Skeletal muscle cell (primary cell): ENCODE measurements at regions not wholly inside any gene's neighbourhood (a gene's known extent, or its start where the extent isn't known, plus 50 kb on each side); places are given as distances from the start of the nearest gene placed in this dataset.
"Not testable (repeated sequence)": the region's sequence is repeated elsewhere in the genome, so short reads cannot be mapped to it uniquely, and the experiment has no call there.

Source experiments
- DNase-seq: peaks from one replicate; pipeline ENCODE4 v3.0.0-alpha.2; 2010; ENCODE audit warnings: low read depth
- H3K4me3 ChIP-seq: 2 replicates; pipeline ENCODE4 v1.5.1; 2011; ENCODE audit warnings: low read depth, mild to moderate bottlenecking, control low read depth, low read length, moderate library complexity

DNA sequence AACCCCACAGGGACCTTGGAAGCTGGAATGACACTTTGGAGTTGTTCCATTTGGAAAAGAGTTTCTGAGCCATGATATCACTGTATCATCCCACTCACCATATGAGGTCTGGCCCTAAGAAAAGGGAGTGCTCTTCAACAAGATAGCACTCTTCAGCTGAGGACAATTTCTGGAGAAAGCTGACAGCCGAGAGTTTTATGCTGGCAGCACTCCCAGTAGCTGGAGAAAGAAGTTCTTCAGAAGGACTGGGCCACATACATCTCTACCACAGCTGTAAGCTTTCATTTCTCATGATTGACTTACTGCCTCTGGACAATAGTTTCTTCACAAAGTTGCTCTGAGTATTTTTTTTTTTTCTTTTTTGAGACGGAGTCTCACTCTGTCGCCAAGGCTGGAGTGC lies 914.4 kb upstream of the ADAMTS5 start:
- not testable (repeated sequence) for H3K4me3 ChIP-seq, DNase-seq

DNA sequence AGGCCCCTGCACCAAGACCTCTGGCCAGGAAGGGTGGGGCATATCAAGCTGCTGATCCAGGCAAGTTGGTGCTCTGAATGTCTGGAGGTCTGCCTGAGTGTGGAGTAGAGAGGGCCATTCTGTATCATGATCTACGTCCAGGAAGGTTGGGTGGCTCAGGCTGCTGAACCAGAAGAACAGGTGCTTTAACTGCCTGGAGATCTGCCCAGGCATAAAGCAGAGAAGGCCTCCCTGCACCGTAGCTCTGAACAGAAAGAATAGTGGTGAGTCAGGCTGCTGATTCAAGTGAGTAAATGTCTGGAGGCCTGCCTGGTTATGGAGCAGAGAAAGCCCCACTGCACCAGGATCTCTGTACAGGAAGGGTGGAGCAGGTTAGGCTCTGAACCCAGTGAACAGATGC lies 905.5 kb upstream of the ADAMTS5 start:
- not testable (repeated sequence) for DNase-seq

DNA sequence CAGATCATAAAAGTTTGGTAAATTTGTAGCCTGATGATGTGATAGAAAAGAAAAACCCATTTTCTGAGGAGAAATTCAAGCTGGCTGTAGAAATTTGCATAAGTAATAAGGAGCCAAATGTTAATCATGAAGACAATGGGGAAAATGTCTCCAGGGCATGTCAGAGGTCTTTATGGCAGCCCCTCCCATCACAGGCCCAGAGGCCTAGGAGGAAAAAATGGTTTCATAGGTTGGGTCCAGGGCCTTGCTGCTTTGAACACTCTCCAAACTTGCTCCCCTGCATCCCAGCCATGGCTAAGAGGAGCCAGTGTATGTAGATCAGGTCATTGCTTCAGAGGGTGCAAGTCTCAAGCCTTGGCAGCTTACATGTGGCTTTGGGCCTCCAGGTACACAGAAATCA lies 903.9 kb upstream of the ADAMTS5 start:
- not testable (repeated sequence) for H3K4me3 ChIP-seq, DNase-seq

More for the DNA sequence above, 905.5 kb upstream of the ADAMTS5 start:
- not testable (repeated sequence) for H3K4me3 ChIP-seq

DNA sequence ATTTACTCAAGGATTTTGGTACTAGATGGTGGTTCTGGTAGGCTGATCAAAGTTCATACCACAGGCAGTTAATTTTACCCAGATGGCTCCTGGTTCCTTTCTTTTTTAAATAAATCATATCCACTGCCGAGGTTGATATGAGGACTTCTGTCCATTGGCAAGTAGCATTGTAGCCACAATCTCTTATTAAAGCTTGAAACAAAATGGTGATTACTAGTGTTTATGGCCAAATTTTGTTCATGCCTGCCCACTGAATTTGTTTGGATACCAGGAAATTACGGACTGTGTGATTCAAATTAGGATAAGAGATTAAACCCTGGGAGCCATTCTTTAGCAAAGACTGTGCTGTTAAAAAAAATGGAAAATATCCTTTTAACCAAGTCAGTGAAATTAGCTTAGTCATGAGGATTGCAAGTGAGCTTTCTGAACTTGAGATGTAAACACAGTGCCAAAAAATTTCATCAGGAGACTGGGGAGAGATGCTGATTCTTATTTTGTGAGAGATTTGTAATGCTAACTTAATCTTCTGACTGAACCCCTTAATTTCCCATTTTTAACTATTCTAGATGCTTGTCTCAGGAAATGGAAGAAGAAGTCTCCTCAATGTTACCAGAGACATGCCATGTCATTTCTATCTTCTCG lies 893.5 kb upstream of the ADAMTS5 start:
- DNase-seq, H3K4me3 ChIP-seq: not testable (repeated sequence)

DNA sequence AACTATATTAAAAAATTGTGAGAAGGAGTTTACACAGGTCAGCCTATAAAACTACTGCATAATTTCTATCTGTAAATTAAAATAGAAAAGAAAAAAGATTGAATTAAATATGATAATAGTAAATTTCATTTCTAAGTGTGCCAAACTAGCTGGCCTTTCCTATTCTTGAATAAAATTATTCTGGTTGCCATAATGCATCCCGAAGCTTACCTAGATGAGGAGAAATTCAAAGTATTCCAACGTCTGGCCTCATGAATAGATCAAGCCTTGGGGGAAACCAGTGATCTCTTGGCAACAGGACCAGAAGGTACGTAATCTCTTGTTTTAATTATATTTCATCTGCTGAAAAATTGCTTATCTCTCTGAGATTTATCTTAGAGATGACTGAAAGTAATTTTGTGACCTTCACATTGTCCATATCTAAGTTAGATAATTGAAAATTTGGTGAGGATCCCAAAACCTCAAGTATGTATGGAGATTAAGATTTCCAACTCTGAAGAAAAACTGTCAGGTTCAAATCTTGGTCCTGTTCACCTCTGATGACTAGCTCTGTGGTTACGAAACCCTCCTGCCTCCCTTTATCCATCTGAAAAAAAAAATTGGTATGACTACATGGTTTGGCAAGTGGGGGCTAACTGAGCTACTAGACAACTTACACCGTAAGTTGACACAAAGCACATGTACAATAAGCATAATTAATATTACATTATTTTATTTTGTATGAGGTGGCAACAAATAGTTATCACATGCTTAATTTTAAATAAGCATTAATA lies 891.4 kb upstream of the ADAMTS5 start:
- not testable (repeated sequence) for DNase-seq, H3K4me3 ChIP-seq

DNA sequence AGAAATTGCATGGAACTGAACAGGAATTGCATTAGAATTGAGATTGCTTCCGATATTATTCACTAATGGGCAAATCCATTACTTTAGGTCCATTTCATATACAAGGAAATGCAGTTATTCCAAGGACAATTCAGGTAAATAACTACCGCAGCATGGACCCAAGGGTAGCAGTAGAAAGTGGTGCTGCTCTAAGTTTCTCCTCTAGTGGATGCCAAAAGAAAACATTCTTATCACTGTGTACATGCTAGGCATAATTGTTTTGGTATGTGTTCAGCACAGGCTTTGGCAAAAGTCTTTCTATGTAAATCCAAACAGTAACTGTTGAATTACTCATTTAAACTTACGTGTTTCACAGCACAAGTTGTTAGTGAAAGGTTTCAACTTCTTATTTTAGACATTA lies 890.1 kb upstream of the ADAMTS5 start:
- not testable (repeated sequence) for DNase-seq

DNA sequence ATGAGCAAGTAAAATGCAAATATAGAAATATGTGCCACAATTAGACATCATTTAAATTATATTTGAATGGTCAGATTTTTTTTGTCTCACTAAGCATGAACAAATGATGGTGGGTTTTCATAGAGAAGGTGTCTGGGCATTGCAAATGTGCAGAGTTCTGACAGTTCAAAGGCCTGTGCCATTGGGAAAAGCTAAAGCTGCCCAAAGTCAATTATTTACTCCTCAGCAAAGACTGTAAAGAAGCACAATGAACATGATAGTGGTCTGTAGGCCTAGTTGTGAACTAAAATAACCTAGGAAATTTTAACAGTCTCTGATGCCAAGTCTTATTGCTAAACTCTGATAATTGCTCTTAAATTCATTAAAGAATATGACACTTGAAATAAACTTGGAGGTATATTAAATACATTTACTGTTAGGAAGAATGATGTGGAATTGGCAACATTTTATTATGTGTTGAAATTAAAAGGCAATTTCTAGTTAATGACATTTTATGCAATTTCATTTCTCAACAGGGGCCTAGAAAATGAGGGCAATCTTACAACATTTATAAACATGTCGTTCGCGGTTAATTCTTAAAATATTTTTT lies 874.3 kb upstream of the ADAMTS5 start:
- DNase-seq, result no peak
- H3K4me3 ChIP-seq, result no peak overlapping the region

More for the DNA sequence above, 890.1 kb upstream of the ADAMTS5 start:
- H3K4me3 ChIP-seq, result not testable (repeated sequence)

DNA sequence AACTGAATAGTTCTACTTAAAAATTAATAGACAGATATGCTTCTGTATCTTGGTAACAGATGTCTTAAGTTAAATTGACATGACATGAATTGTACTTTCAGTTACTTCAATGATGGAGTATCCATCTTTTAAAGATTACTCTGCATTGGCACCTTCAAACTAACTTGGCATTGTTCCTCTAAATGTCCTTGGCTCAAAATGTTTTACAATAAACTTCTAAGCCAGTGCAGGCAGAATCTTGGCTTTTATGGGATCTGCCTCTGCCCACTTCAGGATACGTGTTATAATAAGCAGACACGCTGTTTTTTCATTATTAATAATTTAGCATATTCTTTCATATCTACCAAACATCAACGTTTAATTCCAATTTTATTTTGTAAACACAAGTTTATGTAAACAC lies 873.4 kb upstream of the ADAMTS5 start:
- no peak for DNase-seq
- H3K4me3 ChIP-seq, result no peak overlapping the region

DNA sequence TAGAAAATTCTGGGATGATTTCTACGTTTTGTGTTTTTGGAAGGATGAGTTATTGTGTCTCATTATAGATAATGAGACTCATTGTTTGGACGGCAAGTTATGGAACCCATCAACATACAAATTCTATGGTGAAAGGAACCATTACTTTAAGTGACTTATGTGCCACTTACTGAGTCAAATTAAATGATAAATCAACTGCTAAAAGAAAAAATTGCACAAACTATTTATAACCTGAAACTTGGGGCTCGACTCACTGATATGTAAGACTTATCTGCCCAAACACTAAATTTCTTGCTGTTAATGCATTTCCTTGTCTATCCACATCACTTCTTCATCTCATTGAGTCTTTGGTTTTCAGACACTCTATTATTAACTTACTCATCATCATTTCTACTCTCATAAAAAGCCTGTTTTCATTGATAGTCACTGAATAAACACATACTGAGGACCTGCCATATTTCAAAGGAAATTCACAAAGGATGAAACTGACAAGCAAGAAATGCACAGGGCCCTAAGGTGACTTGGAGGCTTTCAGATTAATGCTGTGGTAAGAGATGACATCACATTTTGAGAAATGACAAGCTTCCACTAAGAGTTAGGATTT lies 872.7 kb upstream of the ADAMTS5 start:
- H3K4me3 ChIP-seq, result no peak overlapping the region
- DNase-seq, result no peak

DNA sequence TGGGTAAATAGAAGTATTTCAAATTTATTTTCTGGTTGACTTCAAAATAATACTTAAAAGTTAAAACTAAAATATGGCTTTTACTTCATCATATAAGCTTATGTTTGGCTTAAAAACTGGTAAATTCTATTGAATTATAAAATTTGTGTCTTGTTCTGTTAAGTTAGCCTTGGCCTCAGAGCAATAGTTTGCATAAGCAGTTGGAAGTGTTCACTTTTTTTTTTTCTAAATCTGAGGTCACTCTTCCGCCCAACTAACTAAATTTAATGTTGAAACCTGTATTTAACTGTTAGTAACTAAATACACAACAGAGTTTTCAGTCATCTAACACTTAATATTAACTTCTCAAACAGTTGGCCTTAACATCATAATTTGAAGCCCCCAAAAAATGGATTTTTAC lies 871.7 kb upstream of the ADAMTS5 start:
- H3K4me3 ChIP-seq, result no peak overlapping the region
- no peak for DNase-seq

DNA sequence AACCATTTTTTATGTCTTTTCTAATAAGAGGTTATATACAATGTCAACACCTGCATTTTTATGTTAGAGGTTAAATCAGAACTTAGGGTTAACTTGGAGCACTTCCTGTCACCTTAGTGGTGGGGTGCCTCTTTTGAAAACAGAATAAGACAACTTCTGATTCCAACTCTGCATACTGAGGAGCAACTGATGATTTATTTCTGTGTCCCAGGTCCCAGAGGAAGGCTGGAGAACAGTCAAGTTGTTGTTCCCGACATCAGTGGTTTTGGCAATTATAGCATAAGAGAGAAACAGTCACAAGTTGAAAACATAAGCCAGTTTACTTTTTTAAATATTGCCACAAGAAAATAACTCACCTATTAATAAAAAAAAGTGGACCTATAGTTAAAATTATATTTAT lies 871.0 kb upstream of the ADAMTS5 start:
- DNase-seq, result no peak
- no peak overlapping the region for H3K4me3 ChIP-seq

DNA sequence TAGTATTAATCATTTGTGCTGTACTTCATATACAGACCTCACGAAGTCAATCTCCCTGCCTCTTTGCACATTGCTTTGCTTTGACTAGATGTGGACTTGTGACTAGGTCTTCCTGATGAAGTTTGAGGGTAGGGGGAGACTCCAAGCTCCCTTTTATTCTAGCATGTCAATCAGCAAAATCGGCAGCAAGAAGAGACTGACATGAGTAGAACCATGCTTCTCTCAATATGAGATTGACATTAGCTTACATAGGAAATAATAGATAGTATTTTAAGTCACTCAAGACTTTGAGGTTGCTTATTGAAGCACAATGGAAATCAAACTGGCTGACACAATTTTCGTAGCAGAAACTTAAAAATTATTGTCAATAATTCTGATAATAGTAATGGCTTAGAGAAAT lies 866.4 kb upstream of the ADAMTS5 start:
- no peak overlapping the region for H3K4me3 ChIP-seq
- DNase-seq, result no peak

DNA sequence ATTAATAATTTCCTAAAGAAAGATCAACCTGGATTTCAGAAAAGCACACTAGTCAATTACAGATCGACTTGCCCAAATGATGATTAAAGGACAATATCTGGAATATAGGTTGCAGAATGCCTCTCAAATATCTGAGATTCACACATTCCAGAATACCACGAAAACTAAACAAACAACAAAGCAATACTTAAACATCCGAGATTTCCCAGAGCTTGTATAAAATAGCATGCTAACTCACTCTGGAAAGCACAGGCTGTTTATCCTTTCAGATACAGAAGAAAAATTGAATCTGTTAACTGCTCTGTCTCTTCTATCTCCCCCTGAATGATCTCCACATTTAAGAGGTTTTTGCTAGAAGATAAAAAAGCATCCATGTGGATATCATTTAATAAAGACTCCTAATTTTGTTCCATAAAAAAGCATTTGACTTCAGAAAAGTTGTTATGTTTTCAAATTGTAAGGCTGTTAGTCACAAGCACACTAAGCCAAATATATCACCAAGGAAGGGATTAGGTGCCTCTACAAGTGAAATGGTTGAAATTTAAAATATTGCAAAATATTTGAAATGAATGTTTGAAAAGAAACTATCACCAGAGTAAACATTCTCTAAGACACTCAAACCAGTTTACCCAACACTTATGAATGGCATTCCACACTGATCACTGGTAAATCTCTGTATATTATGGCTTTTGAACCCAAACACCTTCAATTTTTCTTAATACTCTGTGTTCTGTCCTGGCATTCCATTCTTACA lies 865.1 kb upstream of the ADAMTS5 start:
- no peak for DNase-seq
- H3K4me3 ChIP-seq, result no peak overlapping the region

DNA sequence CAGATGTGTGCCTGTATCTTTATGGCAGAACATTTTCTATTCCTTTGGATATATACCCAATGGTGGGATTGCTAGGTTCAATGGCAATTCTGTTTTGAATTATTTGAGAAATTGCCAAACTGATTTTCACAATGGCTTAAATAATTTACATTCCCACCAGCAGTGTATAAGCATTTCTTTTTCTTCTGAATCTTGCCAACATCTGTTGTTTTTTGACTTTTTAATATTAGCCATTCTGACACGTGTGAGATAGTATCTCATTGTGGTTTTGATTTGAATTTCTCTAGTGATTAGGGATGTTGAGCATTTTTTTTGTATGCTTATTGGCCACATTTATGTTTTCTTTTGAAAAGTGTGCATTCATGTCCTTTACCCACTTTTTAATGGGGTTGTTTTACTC lies 864.3 kb upstream of the ADAMTS5 start:
- DNase-seq, result no peak
- no peak overlapping the region for H3K4me3 ChIP-seq

DNA sequence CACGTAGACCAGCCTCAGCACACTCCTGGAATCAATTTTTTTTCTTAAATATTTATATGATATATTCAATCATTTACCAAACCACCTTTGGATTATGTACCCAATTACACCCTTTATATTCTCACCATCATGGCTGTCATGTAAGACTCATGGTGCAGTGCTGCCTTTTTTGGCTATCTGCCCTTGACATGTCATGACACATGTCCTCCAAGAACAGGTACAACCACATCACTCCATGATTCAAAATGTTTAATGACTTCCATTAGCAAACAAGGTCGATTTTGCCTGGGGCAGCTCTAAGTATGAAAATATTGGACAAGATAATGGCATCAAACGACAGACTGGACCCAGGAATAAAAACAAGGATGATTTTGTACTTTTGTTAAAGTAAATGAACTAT lies 861.1 kb upstream of the ADAMTS5 start:
- DNase-seq, result no peak
- no peak overlapping the region for H3K4me3 ChIP-seq

DNA sequence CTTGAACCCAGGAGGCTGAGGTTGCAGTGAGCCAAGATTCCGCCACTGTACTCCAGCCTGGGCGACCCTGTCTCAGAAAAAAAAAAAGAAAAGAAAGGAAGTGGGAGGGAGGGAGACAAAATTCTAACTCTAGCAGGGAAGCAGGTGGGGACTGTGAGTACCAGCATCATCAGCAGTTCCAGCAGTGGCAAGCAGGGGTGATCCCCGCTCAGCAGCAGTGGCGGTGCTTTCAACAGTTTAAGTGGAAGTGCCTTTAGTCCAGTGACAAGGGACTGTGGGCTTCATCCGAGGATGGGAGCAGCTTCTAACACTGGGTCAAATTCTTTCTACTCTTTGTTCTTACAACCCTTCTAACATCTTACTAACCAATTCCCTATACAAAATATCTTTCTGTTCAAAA lies 858.1 kb upstream of the ADAMTS5 start:
- DNase-seq, result no peak
- H3K4me3 ChIP-seq, result no peak overlapping the region

DNA sequence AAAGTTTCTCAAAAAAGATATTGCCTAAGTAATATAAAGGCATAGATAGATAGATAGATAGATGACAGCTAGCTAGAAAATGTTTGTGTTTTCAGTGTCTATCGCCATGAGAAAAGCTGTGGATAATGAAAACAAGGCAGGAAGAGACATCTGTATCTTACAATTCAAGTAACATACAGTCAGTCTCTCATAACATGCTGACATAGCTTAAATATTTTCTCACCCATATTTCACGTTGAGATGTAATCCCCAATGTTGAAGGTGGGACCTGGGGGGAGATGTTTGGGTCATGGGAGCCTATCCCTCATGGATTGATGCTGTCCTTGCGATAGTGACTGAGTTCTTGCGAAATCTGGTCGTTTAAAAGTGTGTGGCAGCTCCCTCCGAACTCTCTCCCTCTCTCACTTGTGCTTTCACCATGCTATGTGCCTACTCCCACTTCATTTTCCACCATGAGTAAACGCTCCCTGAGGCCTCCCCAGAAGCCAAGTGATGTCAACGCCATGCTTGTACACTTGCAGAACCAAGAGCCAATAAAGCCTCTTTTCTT lies 856.8 kb upstream of the ADAMTS5 start:
- DNase-seq, result no peak
- H3K4me3 ChIP-seq, result no peak overlapping the region

DNA sequence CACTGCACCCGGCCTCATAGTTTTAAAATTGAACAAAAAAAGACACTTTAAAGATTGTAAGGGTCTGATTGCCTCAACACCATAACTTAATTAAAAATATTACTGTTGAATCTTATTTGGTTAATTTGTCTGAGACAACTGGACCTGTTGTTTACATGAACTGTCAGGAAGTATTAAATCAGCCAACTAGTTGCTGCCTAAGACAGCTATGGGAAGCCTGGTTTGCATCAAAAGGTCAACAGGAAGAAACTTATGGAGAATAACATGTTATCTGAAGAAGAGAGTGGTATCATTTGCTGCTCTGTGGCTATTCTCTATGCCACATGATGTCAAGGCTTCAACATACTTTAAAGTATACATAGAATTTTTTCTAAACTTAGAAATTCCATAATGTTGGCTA lies 853.5 kb upstream of the ADAMTS5 start:
- DNase-seq, result no peak

DNA sequence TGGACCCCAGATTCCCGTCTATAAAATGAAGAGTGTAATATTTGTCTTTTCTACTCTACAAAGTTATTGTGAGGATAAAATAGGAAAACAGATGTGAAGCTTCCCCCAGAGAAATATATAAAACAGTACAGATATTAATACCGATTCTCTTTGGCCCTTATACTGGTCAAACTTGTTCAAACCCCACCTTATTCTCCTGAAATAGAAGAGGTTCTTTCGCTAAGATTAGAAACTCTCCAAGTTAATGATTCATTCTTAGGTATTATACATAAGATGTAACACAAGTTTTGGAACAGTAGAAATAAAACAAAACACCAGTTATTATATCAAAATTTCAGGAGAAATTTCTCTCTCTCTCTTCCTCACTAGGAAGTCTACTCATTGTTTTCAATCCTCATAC lies 852.4 kb upstream of the ADAMTS5 start:
- no peak for DNase-seq
- no peak overlapping the region for H3K4me3 ChIP-seq

More for the DNA sequence above, 853.5 kb upstream of the ADAMTS5 start:
- H3K4me3 ChIP-seq, result no peak overlapping the region
